ENCODE measurements at regions not wholly inside any gene's neighbourhood (a gene's known extent, or its start where the extent isn't known, plus 50 kb on each side); places are given as distances from the start of the nearest gene placed in this dataset.

DNA sequence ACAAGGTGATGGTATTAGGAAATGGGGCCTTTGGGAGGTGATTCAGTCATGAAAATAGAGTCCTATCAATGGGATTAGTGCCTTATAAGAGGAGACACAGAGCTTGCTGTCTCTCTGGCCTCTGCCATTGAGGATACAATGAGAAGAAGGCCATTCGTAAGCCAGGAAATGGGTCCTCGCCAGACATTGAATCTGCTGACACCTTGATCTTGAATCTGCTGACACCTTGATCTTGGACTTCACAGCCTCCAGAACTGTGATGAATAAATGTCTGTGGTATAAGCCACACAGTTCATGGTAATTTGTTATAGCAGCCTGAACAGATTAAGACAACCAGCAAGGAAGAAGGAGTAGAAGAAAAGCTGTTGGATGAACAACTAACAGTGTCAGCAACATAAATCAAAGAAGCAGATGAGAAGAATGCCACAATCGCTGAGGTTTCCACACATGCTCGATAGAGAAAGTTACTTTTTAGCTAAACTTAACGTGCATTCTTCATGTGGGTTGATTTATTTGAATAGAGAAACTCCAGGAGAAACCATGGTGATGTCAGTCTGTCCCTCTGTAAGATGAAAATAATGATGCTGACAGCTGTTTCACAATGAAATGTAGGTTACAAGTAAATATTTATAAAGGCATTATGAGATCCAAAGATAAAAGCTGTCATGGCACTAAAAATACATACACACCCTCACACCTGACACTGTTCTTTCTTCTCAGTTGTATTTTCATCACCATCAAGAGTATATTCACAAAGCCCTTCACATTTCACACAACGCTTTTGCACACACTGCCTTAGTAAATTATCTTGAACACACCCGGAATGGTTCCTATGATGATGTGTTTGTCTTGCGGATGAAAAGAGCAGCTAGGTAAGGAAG is 153.7 kb upstream of the NCK2 start:
- DNase-seq: no peak

GRCh38 chr2:105588581-105588980 is 156.1 kb upstream of the NCK2 start:
- DNase-seq: no peak

DNA sequence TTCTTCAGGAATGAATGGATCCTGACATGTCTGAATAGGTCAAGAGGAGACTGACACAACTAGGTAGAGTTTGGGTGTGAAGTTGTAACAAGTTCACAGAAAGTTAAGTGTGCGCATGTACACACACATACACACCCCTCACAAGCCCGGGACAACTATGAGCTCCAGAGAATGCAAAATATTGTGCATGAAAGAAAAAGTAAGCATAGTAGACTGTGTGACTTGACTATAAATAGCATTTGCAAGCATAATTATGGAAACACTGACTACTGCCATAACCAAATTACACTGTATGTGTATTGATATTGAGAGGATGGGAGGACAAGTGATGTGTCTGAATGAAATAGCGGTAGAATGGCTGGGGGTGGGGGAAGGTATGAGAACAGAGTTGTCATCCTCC is 157.1 kb upstream of the NCK2 start:
- DNase-seq: no peak

GRCh38 chr2:105584435-105585010 is 160.2 kb upstream of the NCK2 start:
- DNase-seq: no peak

GRCh38 chr2:105582952-105583660 is 161.6 kb upstream of the NCK2 start:
- no peak for DNase-seq

GRCh38 chr2:105581555-105581944 is 163.2 kb upstream of the NCK2 start:
- no peak for DNase-seq

DNA sequence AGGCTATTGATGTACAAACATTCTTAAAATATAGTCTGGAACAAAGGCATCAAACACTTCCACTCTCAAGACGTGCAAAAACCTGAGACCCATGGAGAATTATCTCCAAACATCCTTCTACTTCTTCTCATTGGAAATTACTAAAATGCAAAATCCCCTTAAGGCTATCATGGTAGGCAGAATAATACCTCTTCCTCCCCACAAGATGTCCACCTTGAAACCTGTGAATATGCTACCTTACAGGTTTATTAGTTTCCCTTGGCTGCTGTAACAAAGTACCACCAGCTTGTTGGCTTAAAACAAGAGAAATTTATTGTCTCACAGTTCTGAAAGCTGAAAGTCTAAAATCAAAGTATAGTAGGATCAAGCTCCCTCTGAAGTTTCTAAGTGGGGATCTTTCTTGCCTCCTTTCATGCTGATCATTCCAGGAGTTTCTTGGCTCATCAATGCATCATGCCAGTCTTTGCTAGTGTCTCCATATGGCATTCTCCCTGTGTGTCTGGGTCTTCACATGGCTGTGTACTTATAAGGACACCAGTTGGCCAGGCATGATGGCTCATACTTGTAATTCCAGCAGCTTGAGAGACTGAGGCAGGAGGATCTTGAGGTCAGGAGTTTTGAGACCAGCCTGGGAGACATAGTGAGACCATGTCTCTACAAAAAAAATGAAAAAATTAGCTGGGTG is 163.7 kb upstream of the NCK2 start:
- DNase-seq: no peak

GRCh38 chr2:105580216-105580615 is 164.5 kb upstream of the NCK2 start:
- DNase-seq: no peak

DNA sequence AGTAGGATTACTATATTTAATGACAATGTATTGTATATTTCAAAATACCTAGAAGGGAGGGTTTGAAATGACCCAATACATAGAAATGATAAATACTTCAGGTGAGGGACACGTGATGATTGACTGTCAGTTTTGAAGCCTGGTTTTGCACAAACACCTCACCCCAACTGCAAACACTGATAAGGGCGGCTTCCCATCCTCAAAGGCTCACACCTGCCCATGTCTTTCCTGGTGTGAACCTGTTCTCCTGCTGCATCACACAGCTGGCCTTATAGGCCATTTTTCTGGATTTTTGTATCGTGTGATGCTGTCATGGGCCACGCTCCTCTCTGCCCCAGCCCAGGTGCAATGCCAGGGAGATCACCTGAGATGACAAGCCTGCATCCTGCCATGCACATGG is 166.5 kb upstream of the NCK2 start:
- DNase-seq: no peak

DNA sequence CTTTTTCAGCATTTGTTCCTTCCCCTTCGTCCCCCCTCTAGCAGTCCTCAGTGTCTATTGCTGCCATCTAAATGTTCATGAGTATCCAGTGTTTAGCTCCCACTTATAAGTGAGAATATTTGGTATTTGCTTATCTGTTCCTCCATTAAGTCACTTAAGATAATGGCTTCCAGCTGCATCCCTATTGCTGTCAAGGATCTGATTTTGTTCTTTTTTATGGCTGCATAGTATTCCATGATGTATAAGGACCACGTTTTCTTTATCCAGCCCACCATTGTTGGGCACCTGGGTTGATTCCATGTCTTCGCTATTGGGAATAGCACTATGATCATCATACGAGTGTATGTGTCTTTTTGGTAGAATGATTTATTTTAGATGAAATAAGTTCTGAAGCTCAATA is 166.9 kb upstream of the NCK2 start:
- no peak for DNase-seq

- DNase-seq: peak; percentile 37
These were observed 168.1 kb upstream of the NCK2 start for GRCh38 chr2:105576440-105577241.

DNA sequence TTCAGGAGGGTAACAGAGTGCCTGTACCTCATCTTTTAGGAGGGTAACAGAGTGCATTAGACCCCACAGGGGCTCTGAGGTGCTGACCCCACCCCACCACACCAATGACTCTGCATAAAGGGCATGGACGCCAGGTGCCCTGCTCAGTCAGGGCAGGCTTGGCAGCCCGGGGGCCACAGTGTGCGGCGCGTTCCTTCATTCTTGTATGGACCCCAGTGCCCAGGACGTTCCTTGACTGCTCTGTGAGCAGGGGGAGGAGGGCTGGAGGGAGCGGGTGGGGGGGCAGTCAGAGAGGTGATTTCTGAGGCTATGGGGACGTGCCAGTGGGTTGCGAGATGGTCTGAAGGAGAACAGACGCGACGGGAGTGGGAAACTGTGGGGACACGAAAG is 168.7 kb upstream of the NCK2 start:
- DNase-seq: no peak

DNA sequence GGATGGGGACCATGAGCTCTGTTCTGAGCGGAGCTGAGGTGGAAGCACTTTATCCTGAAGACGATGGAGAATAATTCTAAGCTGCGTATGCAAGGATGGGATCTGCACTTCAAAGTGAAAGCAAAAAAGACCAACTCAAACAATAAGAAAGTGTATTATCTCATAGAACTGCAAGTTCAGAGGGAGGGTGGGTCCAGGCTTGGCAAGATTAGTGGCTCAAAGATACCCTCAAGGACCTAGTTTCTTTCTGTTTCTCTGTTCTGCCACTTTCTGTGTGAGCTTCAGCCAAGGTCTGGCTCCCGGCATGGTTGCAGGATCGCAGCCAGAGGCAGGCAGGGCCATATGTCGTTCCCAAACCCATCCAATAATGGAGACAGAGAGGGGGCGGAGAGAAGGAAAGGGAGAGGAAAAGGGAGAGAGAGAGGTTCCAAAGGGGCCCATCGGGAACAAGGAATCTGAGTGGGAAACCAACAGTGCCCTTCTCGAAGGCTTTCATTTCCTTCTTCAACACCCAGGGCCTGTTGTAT is 169.2 kb upstream of the NCK2 start:
- DNase-seq: no peak

DNA sequence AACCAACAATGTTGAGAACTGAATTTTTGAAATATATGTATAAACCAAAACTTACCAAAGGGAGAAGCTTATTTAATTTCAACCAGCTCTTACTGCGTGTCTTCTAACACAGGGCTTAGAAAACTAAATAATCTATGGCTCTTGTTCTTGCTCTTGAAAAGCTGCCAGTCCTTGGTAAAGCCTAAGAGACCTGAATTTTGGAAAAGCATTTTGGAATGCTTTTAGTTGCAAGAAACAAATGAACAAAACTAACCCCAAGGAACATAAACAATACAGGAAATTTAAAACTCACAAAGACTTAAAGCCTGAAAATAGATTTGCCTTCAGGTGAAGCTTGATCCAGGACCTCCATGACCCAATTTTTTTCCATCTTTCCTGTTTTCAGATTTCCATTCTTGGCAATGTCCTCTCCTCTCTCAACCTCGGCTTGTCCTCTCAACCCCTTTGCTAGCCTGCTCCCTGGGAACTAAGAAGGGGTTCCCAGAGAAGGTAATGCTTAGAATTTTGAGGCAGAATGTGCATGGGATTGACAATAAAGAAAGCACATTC is 169.8 kb upstream of the NCK2 start:
- DNase-seq: no peak

- no peak for DNase-seq
These were observed 170.6 kb upstream of the NCK2 start for GRCh38 chr2:105573910-105574655.

DNA sequence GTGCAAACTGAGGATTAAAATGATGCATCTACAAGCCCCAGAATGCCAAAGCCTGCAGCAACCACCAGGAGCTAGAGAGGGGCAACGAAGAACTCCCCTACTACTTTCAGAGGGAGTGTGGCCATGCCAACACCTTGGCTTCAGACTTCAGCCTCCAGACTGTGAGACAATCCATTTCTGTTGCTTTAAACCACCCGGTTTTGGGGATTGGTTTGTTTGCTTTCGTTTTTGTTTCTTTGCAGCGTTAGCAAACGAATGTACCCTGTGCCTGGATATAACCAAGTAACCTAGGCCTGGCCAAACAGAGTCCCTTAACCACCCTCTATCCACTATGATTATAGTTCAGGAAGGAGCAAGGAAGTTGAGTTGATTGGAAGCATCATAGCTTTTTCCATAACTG is 171.2 kb upstream of the NCK2 start:
- no peak for DNase-seq

DNA sequence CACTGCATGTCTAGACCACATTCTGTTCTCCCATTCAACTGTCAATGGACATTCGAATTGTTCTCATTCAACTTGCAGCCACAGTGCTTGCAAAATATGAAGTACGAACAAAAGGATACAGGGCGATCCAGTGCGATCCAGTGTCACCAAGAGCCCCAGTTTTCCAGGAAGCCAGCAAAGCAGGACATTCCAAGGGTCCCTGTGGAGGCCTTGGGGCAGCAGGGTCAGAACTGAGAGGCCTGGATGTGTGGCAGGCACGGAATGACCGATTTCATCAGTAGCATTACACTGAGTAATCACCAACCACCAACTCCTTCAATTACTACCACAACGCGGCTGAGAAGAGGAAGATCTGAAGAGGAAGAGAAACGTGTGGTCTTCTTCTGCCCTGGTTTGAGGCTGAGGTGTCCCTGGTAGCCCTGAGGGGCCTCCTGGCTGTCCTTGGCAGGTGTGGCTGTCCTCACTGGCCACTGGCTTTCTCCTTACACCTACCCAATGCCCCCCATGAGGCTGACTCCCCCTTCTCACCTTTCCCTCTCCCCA is 172.7 kb upstream of the FHL2 start:
- no peak for DNase-seq

GRCh38 chr2:105570757-105571156 is 171.9 kb upstream of the FHL2 start:
- DNase-seq: no peak

- no peak for DNase-seq
These were observed 171.5 kb upstream of the FHL2 start for GRCh38 chr2:105570326-105570725.

DNA sequence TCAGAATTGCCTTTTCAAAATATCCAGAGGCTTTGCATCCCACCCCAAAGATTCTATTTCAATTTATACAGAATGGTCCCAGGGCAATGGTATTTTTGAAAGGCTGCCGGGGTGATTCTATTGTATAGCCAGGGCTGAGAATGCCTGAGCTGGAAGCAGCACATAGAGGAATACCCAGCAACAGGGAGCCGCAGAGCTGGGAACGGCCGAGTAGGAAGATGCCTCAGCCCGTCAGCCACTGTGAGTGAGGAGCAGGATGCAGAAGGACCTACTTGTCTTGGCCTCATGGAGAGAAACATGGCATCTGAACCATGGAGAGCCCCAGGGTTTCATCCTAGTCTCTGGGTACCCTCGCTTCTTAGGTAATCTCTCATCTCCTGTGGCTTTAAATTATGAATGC is 170.8 kb upstream of the FHL2 start:
- no peak for DNase-seq

- DNase-seq: no peak
These were observed 169.2 kb upstream of the FHL2 start for GRCh38 chr2:105567996-105568494.

Data from 8988T (cell line).